SH-SY5Y (cell line): ENCODE measurements at regions not wholly inside any gene's neighbourhood (a gene's known extent, or its start where the extent isn't known, plus 50 kb on each side); places are given as distances from the start of the nearest gene placed in this dataset.

Source experiments
- GATA2 ChIP-seq: IDR thresholded peaks from 2 replicates; pipeline ENCODE4 v1.6.1; 2011; ENCODE audit warnings: mild to moderate bottlenecking, low read depth, low read length
- GATA3 ChIP-seq: IDR thresholded peaks from 2 replicates; pipeline ENCODE4 v1.6.1; 2011; ENCODE audit warnings: low read depth, mild to moderate bottlenecking, low read length, moderate library complexity

- TF ChIP-seq GATA3 (no peak), GATA2 (no peak)
These were observed 70.9 kb upstream of the ST8SIA2 start for GRCh38 chr15:92322566-92323355.

GRCh38 chr15:92323525-92323924, 70.2 kb upstream of the ST8SIA2 start:
- TF ChIP-seq GATA2, result no peak
- no peak for TF ChIP-seq GATA3

GRCh38 chr15:92324101-92324963, 69.3 kb upstream of the ST8SIA2 start:
- TF ChIP-seq GATA3, result no peak
- TF ChIP-seq GATA2, result peak; percentile 79

- TF ChIP-seq GATA2 (no peak), GATA3 (no peak)
These were observed 67.4 kb upstream of the ST8SIA2 start for GRCh38 chr15:92326236-92326635.

GRCh38 chr15:92327033-92327432, 66.6 kb upstream of the ST8SIA2 start:
- TF ChIP-seq GATA2 (no peak), GATA3 (no peak)

GRCh38 chr15:92328207-92328606, 65.5 kb upstream of the ST8SIA2 start:
- TF ChIP-seq GATA3 (no peak), GATA2 (no peak)

- no peak for TF ChIP-seq GATA3
- no peak for TF ChIP-seq GATA2
These were observed 61.4 kb upstream of the ST8SIA2 start for GRCh38 chr15:92332125-92332899.

- TF ChIP-seq GATA2 (no peak), GATA3 (no peak)
These were observed 60.0 kb upstream of the ST8SIA2 start for GRCh38 chr15:92333709-92334108.

- no peak for TF ChIP-seq GATA3
- no peak for TF ChIP-seq GATA2
These were observed 57.2 kb upstream of the ST8SIA2 start for GRCh38 chr15:92336419-92336987.

- TF ChIP-seq GATA2, result no peak
- no peak for TF ChIP-seq GATA3
These were observed 54.3 kb upstream of the ST8SIA2 start for GRCh38 chr15:92339361-92339760.
